ENCODE measurements at regions not wholly inside any gene's neighbourhood (a gene's known extent, or its start where the extent isn't known, plus 50 kb on each side); places are given as distances from the start of the nearest gene placed in this dataset.

- no peak overlapping the region for H3K4me3 ChIP-seq
- H3K27me3 ChIP-seq: no peaks in the 10 kb centered on the region
- no peaks in the 10 kb centered on the region for H3K9me3 ChIP-seq
- 60 to 63% methylated on average over 1 to 2 of the region's 2 CpGs for WGBS, 2 donors (ENCODE audit: low coverage in 1 of 2)
- no peaks in the 10 kb centered on the region for H3K36me3 ChIP-seq
- DNase-seq: no peak
- in situ Hi-C loops (cut with MboI; ENCODE audit: low pct_ligation_motif_present in 1 of 4, low pct_unique_long_range_greater_than_20kb in 1 of 4, low sequenced_read_pairs in 3 of 4): no loop called here
- TF ChIP-seq EP300 (IDR thresholded peaks at IDR 0.05; ENCODE audit: low read depth): no peak
- intact Hi-C loops (cut with DNase I; ENCODE audit: low total_unique reads): no loop called here
- no peaks in the 10 kb centered on the region for H3K4me1 ChIP-seq
- H3K27ac ChIP-seq: no peak overlapping the region
Observed at GRCh38 chr15:93305306-93305705, 216.3 kb upstream of the RGMA start.

- in situ Hi-C loops (cut with MboI; ENCODE audit: low pct_ligation_motif_present in 1 of 4, low pct_unique_long_range_greater_than_20kb in 1 of 4, low sequenced_read_pairs in 3 of 4) (no loop called here), intact Hi-C loops (cut with DNase I; ENCODE audit: low total_unique reads) (no loop called here)
- Histone ChIP-seq H3K9me3 (no peaks in the 10 kb centered on the region), H3K4me3 (no peak overlapping the region), H3K36me3 (no peaks in the 10 kb centered on the region), H3K4me1 (no peaks in the 10 kb centered on the region), H3K27me3 (no peaks in the 10 kb centered on the region), H3K27ac (no peak overlapping the region)
- TF ChIP-seq EP300 (IDR thresholded peaks at IDR 0.05; ENCODE audit: low read depth) (no peak), POLR2AphosphoS5 (IDR thresholded peaks at IDR 0.05) (no peak), CTCF (IDR thresholded peaks at IDR 0.05) (no peak), POLR2A (IDR thresholded peaks at IDR 0.05) (no peak)
- no peak for DNase-seq
- 33 to 72% methylated on average over 1 to 6 of the region's 6 CpGs for WGBS, 2 donors (ENCODE audit: low coverage in 1 of 2)
Observed at GRCh38 chr15:93302080-93302765, 213.2 kb upstream of the RGMA start.

GRCh38 chr15:93300796-93301195 lies 211.8 kb upstream of the RGMA start:
- Histone ChIP-seq H3K27me3 (no peaks in the 10 kb centered on the region), H3K9me3 (no peaks in the 10 kb centered on the region), H3K4me3 (no peak overlapping the region), H3K27ac (no peak overlapping the region), H3K36me3 (no peaks in the 10 kb centered on the region), H3K4me1 (no peaks in the 10 kb centered on the region)
- in situ Hi-C loops (cut with MboI; ENCODE audit: low pct_ligation_motif_present in 1 of 4, low pct_unique_long_range_greater_than_20kb in 1 of 4, low sequenced_read_pairs in 3 of 4) (no loop called here), intact Hi-C loops (cut with DNase I; ENCODE audit: low total_unique reads) (no loop called here)
- no peak for DNase-seq
- TF ChIP-seq POLR2AphosphoS5 (IDR thresholded peaks at IDR 0.05) (no peak), CTCF (IDR thresholded peaks at IDR 0.05) (no peak), POLR2A (IDR thresholded peaks at IDR 0.05) (no peak), EP300 (IDR thresholded peaks at IDR 0.05; ENCODE audit: low read depth) (no peak)
- WGBS, 2 donors (ENCODE audit: low coverage in 1 of 2): 37 to 50% methylated on average over 1 to 3 of the region's 3 CpGs

GRCh38 chr15:93299675-93300074 lies 210.7 kb upstream of the RGMA start:
- no peak for DNase-seq
- in situ Hi-C loops (cut with MboI; ENCODE audit: low pct_ligation_motif_present in 1 of 4, low pct_unique_long_range_greater_than_20kb in 1 of 4, low sequenced_read_pairs in 3 of 4): no loop called here
- H3K9me3 ChIP-seq: no peaks in the 10 kb centered on the region
- TF ChIP-seq POLR2AphosphoS5 (IDR thresholded peaks at IDR 0.05) (no peak), CTCF (IDR thresholded peaks at IDR 0.05) (no peak), EP300 (IDR thresholded peaks at IDR 0.05; ENCODE audit: low read depth) (no peak), POLR2A (IDR thresholded peaks at IDR 0.05) (no peak)
- no peak overlapping the region for H3K4me3 ChIP-seq
- H3K27ac ChIP-seq: no peak overlapping the region
- H3K4me1 ChIP-seq: no peaks in the 10 kb centered on the region
- no peaks in the 10 kb centered on the region for H3K36me3 ChIP-seq
- intact Hi-C loops (cut with DNase I; ENCODE audit: low total_unique reads): no loop called here
- no peaks in the 10 kb centered on the region for H3K27me3 ChIP-seq
- WGBS, 2 donors (ENCODE audit: low coverage in 1 of 2): 97 to 100% methylated on average over 2 to 6 of the region's 6 CpGs

- intact Hi-C loops (cut with DNase I; ENCODE audit: low total_unique reads): no loop called here
Observed at GRCh38 chr15:93298901-93299300, 209.9 kb upstream of the RGMA start.

More at GRCh38 chr15:93298901-93299300, 209.9 kb upstream of the RGMA start:
- H3K36me3 ChIP-seq: no peaks in the 10 kb centered on the region
- TF ChIP-seq CTCF (IDR thresholded peaks at IDR 0.05) (no peak), POLR2AphosphoS5 (IDR thresholded peaks at IDR 0.05) (peak in 1 of 3 donors; percentile 16), EP300 (IDR thresholded peaks at IDR 0.05; ENCODE audit: low read depth) (no peak)
- H3K27ac ChIP-seq: no peak overlapping the region
- H3K9me3 ChIP-seq: no peaks in the 10 kb centered on the region
- H3K4me3 ChIP-seq: no peak overlapping the region
- WGBS, 2 donors (ENCODE audit: low coverage in 1 of 2): 39 to 72% methylated on average over 5 to 9 of the region's 9 CpGs
- peak; percentile 18 for DNase-seq
- in situ Hi-C loops (cut with MboI; ENCODE audit: low pct_ligation_motif_present in 1 of 4, low pct_unique_long_range_greater_than_20kb in 1 of 4, low sequenced_read_pairs in 3 of 4): no loop called here
- no peaks in the 10 kb centered on the region for H3K27me3 ChIP-seq
- H3K4me1 ChIP-seq: no peaks in the 10 kb centered on the region
